ENCODE measurements at regions not wholly inside any gene's neighbourhood (a gene's known extent, or its start where the extent isn't known, plus 50 kb on each side); places are given as distances from the start of the nearest gene placed in this dataset.
"Not testable (repeated sequence)": the region's sequence is repeated elsewhere in the genome, so short reads cannot be mapped to it uniquely, and the experiment has no call there.

GRCh38 chrY:7725791-7726460 lies 814.4 kb upstream of the AMELY start:
- DNase-seq (ENCODE audit: low read depth in 2 of 2), result no peak

GRCh38 chrY:7723991-7724632 lies 812.6 kb upstream of the AMELY start:
- no peak for DNase-seq (ENCODE audit: low read depth in 2 of 2)

GRCh38 chrY:7723127-7723526 lies 811.6 kb upstream of the AMELY start:
- no peak for DNase-seq (ENCODE audit: low read depth in 2 of 2)

GRCh38 chrY:7722566-7722965 lies 811.0 kb upstream of the AMELY start:
- no peak for DNase-seq (ENCODE audit: low read depth in 2 of 2)

GRCh38 chrY:7720974-7721373 lies 809.4 kb upstream of the AMELY start:
- DNase-seq (ENCODE audit: low read depth in 2 of 2), result no peak

GRCh38 chrY:7719271-7719670 lies 807.7 kb upstream of the AMELY start:
- DNase-seq (ENCODE audit: low read depth in 2 of 2), result peak; percentile 83 to 86

GRCh38 chrY:7718626-7719025 lies 807.1 kb upstream of the AMELY start:
- peak; percentile 55 to 68 for DNase-seq (ENCODE audit: low read depth in 2 of 2)

GRCh38 chrY:7718126-7718525 lies 806.6 kb upstream of the AMELY start:
- no peak for DNase-seq (ENCODE audit: low read depth in 2 of 2)

- no peak for DNase-seq (ENCODE audit: low read depth in 2 of 2)
These were observed 802.9 kb upstream of the AMELY start for GRCh38 chrY:7714426-7714825.

- DNase-seq (ENCODE audit: low read depth in 2 of 2), result not testable (repeated sequence)
These were observed 802.2 kb upstream of the AMELY start for GRCh38 chrY:7713738-7714137.

- DNase-seq (ENCODE audit: low read depth in 2 of 2), result no peak
These were observed 800.7 kb upstream of the AMELY start for GRCh38 chrY:7712289-7712688.

- DNase-seq (ENCODE audit: low read depth in 2 of 2), result no peak
These were observed 792.1 kb upstream of the AMELY start for GRCh38 chrY:7703578-7704140.

- no peak for DNase-seq (ENCODE audit: low read depth in 2 of 2)
These were observed 790.9 kb upstream of the AMELY start for GRCh38 chrY:7702481-7702880.

- no peak for DNase-seq (ENCODE audit: low read depth in 2 of 2)
These were observed 790.1 kb upstream of the AMELY start for GRCh38 chrY:7701676-7702075.

- no peak for DNase-seq (ENCODE audit: low read depth in 2 of 2)
These were observed 786.0 kb upstream of the AMELY start for GRCh38 chrY:7697506-7697905.

GRCh38 chrY:7692701-7693100 lies 781.1 kb upstream of the AMELY start:
- no peak for DNase-seq (ENCODE audit: low read depth in 2 of 2)

GRCh38 chrY:7687086-7687485 lies 775.5 kb upstream of the AMELY start:
- peak in 1 of 2 experiments; percentile 46 for DNase-seq (ENCODE audit: low read depth in 2 of 2)

- peak in 1 of 2 experiments; percentile 17 for DNase-seq (ENCODE audit: low read depth in 2 of 2)
These were observed 773.0 kb upstream of the AMELY start for GRCh38 chrY:7684546-7684945.

GRCh38 chrY:7682386-7682785 lies 770.8 kb upstream of the AMELY start:
- peak; percentile 77 to 87 for DNase-seq (ENCODE audit: low read depth in 2 of 2)

- no peak for DNase-seq (ENCODE audit: low read depth in 2 of 2)
These were observed 769.9 kb upstream of the AMELY start for GRCh38 chrY:7681426-7681825.

- DNase-seq (ENCODE audit: low read depth in 2 of 2), result no peak
These were observed 762.9 kb upstream of the AMELY start for GRCh38 chrY:7674465-7674864.

GRCh38 chrY:7672796-7673195 lies 761.2 kb upstream of the AMELY start:
- DNase-seq (ENCODE audit: low read depth in 2 of 2), result no peak

- DNase-seq (ENCODE audit: low read depth in 2 of 2), result no peak
These were observed 751.7 kb upstream of the AMELY start for GRCh38 chrY:7663261-7663660.

All from fibroblast of skin of left biceps (primary cell).